ENCODE measurements at regions not wholly inside any gene's neighbourhood (a gene's known extent, or its start where the extent isn't known, plus 50 kb on each side); places are given as distances from the start of the nearest gene placed in this dataset.

- Mint-ChIP-seq H3K27ac (ENCODE audit: unreplicated experiment) (no peak overlapping the region), H3K9me3 (ENCODE audit: low read depth) (peaks cover 7% of the 10 kb centered on the region), H3K4me3 (ENCODE audit: unreplicated experiment) (no peak overlapping the region), H3K4me1 (ENCODE audit: low read depth) (peaks cover 6% of the 10 kb centered on the region), H3K27me3 (ENCODE audit: low read depth) (no peaks in the 10 kb centered on the region), H3K36me3 (ENCODE audit: low read depth) (no peaks in the 10 kb centered on the region)
- DNase-seq (ENCODE audit: low spot score) = no peak
- TF ChIP-seq CTCF (IDR thresholded peaks at IDR 0.05) = no peak
These were observed 81.0 kb downstream of the DIRAS3 start for GRCh38 chr1:67969446-67969845.

GRCh38 chr1:67966666-67967009, 83.8 kb downstream of the DIRAS3 start:
- no peak for DNase-seq (ENCODE audit: low spot score)
- no peak overlapping the region for H3K4me3 Mint-ChIP-seq (ENCODE audit: unreplicated experiment)
- no peak for TF ChIP-seq CTCF (IDR thresholded peaks at IDR 0.05)
- H3K4me1 Mint-ChIP-seq (ENCODE audit: low read depth) = peaks cover 6% of the 10 kb centered on the region
- H3K27ac Mint-ChIP-seq (ENCODE audit: unreplicated experiment) = no peak overlapping the region
- H3K36me3 Mint-ChIP-seq (ENCODE audit: low read depth) = no peaks in the 10 kb centered on the region
- no peaks in the 10 kb centered on the region for H3K27me3 Mint-ChIP-seq (ENCODE audit: low read depth)
- H3K9me3 Mint-ChIP-seq (ENCODE audit: low read depth) = peaks cover 25% of the 10 kb centered on the region

- H3K4me1 Mint-ChIP-seq (ENCODE audit: low read depth) = peaks cover 6% of the 10 kb centered on the region
- no peak for TF ChIP-seq CTCF (IDR thresholded peaks at IDR 0.05)
- no peak overlapping the region for H3K4me3 Mint-ChIP-seq (ENCODE audit: unreplicated experiment)
- peaks cover 25% of the 10 kb centered on the region for H3K9me3 Mint-ChIP-seq (ENCODE audit: low read depth)
- H3K27ac Mint-ChIP-seq (ENCODE audit: unreplicated experiment) = no peak overlapping the region
- H3K27me3 Mint-ChIP-seq (ENCODE audit: low read depth) = no peaks in the 10 kb centered on the region
- H3K36me3 Mint-ChIP-seq (ENCODE audit: low read depth) = no peaks in the 10 kb centered on the region
- no peak for DNase-seq (ENCODE audit: low spot score)
These were observed 84.3 kb downstream of the DIRAS3 start for GRCh38 chr1:67965995-67966665.

- Mint-ChIP-seq H3K27ac (ENCODE audit: unreplicated experiment) (no peak overlapping the region), H3K9me3 (ENCODE audit: low read depth) (peaks cover 18% of the 10 kb centered on the region), H3K4me1 (ENCODE audit: low read depth) (no peaks in the 10 kb centered on the region), H3K4me3 (ENCODE audit: unreplicated experiment) (no peak overlapping the region), H3K27me3 (ENCODE audit: low read depth) (no peaks in the 10 kb centered on the region), H3K36me3 (ENCODE audit: low read depth) (no peaks in the 10 kb centered on the region)
- no peak for DNase-seq (ENCODE audit: low spot score)
- no peak for TF ChIP-seq CTCF (IDR thresholded peaks at IDR 0.05)
These were observed 87.2 kb downstream of the DIRAS3 start for GRCh38 chr1:67963263-67963662.

GRCh38 chr1:67960766-67961165, 89.7 kb downstream of the DIRAS3 start:
- H3K36me3 Mint-ChIP-seq (ENCODE audit: low read depth) = no peaks in the 10 kb centered on the region
- no peak for DNase-seq (ENCODE audit: low spot score)
- no peak for TF ChIP-seq CTCF (IDR thresholded peaks at IDR 0.05)

More at GRCh38 chr1:67960766-67961165, 89.7 kb downstream of the DIRAS3 start:
- Mint-ChIP-seq H3K27me3 (ENCODE audit: low read depth) (no peaks in the 10 kb centered on the region), H3K4me3 (ENCODE audit: unreplicated experiment) (no peak overlapping the region), H3K4me1 (ENCODE audit: low read depth) (no peaks in the 10 kb centered on the region), H3K9me3 (ENCODE audit: low read depth) (peaks cover 18% of the 10 kb centered on the region), H3K27ac (ENCODE audit: unreplicated experiment) (no peak overlapping the region)

Data from chondrocyte (in vitro differentiated cells).